HG03175 (cell line): ENCODE measurements at regions not wholly inside any gene's neighbourhood (a gene's known extent, or its start where the extent isn't known, plus 50 kb on each side); places are given as distances from the start of the nearest gene placed in this dataset.

Experiments used
- ATAC-seq: cut with Tn5 transposase; IDR thresholded peaks from one replicate; pipeline ENCODE4 v1.9.1; 2021; ENCODE audit warnings: mild to moderate bottlenecking, moderate library complexity; ENCODE audit not compliant: unreplicated experiment

DNA sequence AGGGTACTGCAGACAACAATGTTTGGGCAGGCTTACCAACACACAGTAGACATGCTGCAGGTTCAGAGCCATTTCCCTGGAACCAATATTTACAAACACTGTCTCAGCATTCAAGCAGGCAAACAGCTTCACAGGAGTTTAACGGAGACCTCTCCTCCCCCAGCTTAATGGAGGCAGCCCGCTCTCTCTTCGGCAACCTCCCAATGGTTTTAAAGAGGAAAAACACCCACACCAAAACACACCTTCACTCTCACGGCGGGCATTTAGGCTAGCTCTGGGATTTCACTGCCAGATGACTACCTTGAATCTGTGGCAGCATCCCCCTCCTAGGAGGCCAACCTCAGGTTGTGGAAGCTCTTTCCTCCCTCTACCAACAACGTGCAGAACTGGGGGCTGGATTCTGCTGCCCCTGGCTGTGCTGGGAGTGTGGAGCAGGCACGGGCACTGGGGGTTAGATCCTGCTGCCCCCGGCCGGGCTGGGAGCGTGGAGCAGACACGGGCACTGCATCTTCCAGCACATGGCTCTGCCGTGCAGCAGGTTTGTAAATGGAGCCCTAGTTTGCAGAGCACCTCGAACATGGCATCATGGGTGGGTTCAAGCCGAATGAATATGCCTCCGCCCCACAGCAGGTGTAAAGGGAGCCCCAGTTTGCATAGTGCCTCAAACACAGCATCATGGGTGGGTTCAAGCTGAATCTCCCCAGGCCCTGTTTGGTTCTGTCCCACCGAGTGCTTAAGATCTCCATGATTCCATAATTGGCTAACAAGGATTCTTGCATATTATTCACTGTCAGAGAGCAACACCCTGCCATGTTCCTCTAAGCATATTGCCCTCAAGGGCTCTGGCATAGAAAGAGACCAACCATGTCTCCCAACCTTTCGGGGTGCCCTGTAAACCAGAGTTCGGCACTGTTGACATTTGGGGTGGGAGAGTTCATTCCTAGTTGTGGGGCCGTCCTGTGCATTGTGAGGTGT lies 86.4 kb downstream of the RBFOX3 start:
- ATAC-seq, result no peak

DNA sequence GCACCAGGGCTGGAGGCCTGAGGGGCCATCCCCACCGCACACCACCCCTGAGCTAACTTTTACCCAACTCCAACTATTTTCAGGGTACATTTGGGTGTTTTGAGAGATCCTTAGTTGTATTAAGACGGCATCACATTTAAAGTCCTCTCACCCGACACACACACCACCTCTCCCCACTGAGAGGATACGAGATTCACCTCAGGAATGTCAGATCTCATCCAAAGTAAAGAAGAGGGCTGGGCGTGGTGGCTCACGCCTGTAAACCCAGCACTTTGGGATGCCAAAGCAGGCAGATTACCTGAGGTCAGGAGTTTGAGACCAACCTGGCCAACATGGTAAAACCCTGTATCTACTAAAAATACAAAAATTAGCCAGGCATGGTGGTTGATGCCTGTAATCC lies 88.4 kb downstream of the RBFOX3 start:
- no peak for ATAC-seq

DNA sequence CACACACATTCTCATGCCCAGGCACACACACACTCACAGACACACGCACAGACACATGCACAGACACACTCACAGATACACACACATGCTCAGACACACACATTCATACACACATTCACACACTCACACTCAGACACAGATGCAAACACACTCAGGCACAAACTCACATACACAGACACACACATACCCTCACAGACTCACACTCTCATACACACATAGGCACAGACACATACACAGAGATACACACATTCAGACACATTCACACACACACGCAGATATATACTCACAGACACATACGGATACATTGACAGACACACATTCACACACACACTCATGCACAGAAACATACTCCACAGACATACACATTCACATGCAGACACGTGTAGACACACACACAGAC lies 89.6 kb downstream of the RBFOX3 start:
- ATAC-seq, result no peak

DNA sequence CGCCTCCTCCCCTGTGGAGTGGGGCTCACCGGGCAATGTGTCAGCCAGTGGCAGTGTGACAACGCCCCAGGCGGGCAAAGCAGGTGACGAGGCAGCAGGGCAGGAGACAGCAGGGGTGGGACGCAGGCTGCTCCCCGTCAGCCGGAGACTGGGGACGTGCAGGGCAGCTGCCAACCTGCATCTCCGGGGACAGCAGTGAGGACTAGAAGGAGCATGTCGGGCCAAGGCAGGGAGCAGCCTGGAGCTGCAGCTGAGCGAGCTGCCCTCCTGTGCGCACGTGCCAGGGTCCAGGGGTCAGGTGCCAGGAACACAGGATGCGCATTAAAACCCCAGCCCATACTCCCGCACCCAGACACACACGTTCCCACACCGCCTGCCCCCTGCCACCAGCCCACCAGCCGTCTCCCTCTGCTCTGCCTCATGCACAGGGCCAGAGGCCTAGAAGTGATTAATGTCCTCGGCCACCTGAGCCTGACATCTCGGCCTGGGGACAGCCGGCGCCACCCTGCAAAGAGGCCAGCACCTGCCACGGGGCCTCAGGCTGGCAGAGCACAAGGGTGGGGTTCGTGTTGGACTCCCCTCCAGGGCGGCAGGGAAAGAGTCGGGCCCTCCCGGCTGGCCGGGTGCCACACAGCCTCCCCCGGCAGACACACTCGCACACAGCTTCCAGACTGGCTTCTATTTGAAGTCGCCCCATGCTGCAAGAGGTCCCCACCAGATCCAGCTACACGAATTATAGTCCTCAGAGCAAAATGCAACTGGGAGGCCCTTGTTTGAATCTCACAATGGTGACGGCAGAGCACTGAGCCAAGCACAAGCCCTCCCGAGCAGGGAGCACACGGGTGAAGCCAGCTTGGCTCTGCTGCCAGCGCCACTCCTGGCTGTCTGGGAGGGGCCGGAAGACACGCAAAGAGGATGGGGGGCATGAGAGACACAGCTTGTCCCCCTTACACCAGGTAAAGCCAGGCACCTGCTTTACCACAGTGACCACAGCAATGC lies 90.4 kb downstream of the RBFOX3 start:
- no peak for ATAC-seq

DNA sequence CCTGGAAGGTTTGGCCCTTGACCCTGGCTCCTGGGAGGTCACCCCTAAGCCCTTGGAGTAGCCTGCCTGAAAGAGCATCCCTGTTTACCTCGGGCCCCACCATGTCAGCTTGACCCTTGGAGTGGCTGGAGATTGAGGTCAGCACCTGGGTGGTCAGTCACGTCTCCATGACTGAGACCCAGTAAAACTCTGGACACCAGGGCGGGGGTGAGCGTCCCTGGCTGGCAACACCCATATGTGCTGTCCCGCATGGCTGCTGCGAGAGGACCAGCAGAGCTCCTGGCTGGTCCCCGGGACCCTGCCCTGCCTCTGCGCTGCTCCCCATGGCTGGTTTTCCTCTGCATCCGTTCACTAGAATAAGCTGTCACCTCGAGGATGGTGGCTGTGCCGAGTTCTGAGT lies 91.2 kb downstream of the RBFOX3 start:
- ATAC-seq, result no peak

DNA sequence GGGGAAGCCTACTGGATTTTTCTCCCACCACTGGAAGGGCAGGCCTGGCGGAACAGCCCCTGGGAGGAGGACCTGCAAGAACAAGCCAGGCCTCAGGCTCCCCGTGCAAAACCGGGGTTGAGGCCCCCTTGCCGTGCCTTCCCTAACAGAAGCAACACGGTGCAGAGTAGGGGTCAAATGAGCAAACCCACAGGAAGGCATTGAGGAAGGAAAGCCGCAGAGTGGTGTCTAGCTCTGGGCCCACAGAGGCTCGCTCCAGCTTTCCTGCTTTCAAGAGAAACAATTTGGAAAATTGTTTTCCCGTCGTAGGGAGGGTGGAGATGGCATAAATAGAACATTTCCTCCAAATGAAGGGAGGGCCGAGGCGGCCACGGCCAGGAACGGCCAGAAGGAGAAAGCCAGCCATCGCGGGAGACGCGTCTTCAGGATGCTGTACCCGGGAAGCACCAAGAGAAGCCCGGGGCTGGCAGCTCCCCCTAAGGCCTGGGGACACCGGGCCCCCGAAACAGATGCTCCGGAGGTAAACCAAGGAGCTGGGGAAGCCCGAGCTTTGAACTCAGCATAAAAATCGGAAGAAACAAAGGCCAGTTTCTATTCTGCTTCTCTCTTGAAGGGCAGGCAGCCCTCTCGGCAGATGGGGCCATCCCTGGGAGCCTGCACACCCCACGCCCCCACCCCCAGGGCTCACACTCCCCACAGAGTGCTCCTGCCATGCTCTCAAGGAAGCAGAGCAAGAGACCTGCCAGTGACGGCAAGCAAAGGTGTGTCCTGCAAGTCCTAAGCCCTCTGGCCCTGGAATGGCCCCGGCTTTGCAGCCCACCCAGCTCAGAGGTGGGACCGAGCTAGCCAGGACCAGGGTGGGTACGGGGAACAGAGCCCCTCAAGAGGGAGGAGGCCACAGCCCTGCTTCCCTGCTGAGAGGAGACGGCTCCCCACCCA lies 92.0 kb downstream of the RBFOX3 start:
- ATAC-seq, result no peak

DNA sequence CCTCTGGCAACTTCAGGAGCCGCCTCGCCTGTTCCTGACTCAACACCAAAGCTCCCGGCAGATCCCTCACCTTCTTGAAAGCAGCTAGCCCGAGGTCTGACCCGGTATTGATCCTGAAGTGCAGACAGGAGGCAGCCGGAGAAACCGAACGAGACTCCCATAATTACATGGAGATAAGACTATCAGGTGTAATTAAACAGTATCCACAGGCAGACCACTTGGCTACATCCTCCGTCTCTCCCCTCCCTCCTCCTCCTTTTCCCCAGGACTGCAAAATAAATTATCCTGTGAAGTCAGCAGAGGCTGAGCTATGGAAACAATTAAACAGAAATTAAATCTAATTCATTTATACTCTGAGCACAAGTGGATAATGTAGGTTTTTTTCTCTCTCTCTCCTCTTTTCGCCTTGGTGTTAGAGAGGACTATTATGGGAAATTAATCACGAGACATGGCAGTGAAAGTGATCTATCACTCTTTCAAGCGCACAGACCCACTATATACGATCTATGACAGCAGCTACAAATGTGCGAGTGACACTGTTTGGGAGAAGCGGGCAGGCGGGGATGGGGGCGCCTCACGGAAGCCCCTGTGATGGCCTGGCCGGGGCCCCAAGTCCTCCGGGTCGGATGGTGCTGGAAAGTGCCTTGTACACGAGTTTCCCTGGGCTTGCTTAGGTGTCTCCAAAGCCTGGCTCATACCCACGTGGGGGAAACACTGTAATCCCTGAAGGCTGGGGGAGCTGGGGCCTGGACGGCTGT lies 92.8 kb downstream of the RBFOX3 start:
- no peak for ATAC-seq

DNA sequence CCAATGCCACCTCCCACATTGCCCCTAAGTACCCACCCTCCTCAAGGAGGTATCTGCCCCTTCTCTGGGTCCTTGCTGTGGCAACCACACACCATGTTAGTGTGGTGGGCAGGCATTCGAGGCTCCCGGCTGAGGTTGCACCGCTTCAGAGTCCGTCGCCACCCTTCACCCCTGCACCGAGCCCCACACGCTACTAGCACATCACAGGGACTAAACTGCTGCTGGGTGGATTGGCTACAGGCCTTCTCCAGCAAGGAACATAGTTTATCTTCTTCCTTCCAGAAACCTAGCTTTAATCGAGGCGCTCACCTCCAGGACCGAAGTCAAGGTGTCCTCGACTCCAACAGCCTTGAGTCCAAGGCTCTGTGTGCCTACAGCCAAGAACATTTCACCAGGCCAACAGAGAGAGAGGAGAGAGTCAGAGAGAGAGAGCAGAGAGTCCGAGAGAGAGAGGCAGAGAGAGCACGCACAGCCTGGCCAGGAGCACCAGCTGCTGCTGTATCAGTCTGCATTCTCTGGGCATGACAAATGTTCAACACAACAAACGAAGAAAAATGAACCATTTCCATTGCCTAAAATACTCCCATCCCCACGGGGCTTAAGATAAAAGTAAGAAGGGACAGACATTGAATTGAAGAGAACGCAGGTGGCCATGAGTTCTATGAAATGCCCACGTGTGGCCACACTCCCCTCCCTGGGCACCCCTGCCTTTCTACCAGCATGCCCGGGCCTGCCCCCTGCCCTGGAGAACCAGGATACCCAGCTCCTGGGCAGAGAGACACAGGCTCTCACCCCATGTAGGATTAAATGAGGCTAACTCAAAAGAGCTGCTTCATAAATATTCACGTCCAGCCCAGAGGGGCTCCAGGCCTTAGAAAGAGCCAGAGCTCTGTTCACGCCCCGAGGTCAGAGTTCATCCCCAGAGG lies 94.9 kb downstream of the RBFOX3 start:
- ATAC-seq, result no peak

DNA sequence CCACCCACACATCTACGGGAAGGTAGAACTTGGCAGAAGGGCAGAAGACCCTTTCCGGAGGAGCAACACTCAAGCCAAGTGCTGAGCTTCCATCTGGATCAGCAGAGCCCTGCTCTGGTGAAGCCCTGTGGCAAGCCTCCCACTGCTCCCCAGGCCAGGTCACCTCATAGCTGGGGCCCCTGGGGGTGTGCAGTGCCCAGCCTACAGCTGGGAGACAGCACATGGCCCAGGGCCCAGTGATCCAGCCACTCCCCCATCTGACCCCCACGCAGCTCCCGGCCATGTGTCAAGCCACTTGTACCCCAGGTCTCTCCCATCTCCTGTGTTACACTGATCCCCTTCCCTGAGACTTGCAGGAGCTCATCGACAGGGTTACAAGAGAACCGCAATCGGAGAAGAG lies 95.7 kb downstream of the RBFOX3 start:
- ATAC-seq, result no peak

DNA sequence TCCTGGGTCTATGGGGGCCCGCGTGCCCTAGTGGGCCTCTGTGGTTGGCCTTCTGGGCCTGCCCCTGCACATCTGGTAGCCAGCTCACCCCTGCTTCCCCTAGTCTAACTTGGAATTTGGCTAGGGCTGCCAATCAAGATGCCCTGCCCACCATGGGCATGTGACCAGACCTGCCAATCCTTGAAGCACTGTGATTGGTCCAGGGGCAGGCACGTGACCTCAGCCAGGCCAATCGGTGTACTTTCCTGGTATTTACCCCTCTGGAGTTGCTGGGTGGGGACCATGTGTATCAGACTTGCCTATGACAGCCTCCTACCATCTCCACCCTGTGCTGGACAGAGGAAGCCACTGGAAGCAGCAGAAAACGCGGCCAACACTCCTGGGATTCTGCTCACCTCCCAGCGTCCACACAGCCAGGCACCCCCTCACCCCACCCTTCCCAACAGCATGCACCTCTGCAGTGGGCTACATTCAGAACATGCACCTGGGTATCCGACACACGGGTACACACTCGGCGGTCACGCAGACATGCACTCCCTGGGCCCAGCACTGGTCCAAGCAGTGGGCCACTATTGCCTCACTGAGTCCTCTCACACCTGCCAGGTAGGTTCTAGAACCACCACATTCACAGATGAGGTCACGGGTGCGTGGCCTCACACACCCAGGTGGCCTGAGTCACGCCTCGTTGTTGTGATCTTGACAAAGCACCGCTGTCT lies 96.9 kb downstream of the RBFOX3 start:
- no peak for ATAC-seq

DNA sequence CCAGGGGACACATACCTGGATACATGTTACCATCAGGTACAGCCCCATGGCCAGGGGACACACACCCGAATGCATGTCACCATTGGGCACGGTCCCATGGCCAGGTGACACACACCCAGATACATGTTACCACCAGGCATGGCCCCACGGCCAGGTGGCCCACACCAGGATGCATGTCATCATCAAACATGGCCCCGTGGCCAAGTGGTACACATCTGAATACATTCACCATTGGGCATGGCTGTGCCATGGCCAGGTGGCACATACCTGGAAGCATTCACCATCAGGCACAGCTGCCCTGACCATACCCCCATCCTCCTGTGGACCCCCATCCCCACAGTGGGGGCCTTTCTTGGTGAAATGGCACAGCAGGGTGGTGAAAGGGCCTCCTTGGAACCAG lies 97.6 kb downstream of the RBFOX3 start:
- ATAC-seq, result no peak

DNA sequence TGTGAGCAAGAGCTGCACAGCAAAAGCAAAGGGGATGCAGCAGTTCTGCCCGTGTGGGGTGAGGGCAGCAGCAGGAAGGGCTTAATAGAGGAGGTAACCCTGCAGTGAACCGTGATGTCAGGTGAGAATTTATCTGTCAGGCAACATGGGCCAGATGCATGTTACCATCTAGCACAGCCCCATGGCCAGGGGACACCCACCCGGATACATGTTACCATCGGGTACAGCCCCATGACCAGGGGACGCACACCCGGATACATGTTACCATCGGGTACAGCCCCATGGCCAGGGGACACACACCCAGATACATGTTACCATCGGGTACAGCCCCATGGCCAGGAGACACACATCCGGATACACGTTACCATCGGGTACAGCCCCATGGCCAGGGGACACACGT lies 99.4 kb downstream of the RBFOX3 start:
- ATAC-seq, result no peak

DNA sequence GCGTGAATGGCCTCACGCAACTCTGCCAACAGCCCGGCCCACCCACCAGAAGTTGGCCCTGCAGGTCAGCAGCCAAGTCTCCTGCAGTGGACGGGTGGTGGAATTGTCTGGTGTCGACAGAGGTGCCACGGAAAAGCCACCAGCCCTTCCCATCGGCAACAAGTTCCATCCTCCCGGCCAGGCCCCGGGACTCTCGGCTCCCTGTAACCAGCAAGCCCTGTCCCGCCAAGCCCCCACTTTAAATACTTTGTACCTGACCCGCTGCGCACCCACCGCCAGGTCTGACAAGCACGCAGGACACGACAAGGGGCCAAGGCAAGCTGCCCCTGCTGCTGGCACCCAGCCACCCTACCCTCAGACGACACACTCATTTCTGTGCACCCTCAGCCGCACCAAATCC lies 100.8 kb downstream of the RBFOX3 start:
- no peak for ATAC-seq

DNA sequence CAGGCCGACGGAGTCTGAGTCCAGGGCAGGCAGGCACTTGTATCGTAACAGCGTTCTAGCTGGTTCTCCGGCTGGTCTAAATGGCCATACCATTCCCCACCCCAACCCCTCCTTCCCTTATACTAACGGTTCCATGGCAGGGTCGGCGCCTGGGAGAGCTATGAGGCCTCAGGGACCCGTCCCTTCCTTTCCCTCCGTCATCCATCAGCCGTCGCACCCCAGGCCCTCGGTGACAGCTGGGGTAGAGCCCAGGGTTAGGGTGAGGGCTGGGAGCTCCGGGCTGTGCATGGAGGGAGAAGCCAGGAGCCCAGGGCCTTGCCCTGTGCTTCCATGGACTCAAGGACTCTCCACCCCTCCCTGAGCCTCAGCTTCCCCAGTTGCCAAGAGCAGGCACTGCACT lies 101.4 kb downstream of the RBFOX3 start:
- no peak for ATAC-seq

DNA sequence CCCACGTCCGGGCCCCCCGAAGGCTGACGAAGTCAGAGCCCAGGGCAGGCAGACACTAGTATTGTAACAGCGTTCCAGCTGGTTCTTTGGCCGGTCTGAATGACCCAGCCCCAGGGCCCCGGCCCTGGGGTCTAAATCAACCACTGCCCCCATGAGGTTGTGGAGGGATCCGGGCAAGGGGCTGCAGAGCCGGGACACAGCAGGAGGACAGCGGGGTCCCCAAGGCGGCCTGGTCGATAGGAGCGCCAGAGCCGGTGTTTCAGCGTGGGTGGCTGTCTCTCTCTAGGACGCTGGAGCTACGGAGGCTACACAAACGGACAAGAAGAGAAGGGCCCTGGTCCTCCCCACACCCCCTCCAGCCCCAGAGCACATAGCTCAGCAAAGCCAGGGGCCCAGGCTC lies 101.8 kb downstream of the RBFOX3 start:
- no peak for ATAC-seq

DNA sequence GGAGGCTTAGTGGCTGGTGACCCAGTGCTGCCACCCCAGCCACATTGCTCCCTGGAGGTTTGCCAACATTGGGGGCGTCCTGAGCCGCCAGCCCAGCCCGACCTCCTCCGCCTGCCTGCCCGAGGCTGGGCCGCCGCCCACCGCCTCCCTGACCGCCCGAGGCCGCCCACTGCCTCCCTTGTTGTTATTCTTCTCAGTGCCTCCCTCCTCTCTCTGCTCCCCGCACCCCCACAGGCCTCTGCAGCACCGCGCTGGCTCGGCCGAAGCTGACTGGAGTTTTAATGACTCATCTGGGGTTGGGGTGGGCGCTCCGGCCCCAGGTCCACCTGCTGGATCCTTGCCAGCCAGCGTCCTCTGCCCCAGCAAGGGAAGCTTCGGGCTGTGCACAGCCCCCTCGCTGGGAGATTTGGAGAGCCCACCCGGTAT lies 102.5 kb downstream of the RBFOX3 start:
- no peak for ATAC-seq

DNA sequence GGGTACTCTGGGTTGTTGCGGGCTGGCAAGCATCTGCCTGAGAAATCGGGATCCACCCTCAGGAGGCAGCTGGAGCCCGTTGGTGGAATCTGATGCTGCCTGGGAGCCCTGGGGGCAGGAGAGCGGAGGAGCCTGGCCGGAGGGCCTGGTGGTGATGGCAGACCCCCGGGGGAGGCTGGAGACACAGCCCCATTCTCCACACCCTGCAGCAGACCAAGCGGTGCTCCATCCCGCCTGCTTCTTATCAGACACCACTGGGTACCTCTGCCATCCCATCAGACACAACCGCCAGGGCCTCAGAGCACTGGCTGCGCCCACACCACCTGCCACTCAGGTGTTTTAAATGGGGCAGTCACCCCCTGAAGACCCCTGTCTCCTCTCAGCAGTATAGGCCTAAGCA lies 103.9 kb downstream of the RBFOX3 start:
- ATAC-seq, result no peak
